ENCODE measurements at regions not wholly inside any gene's neighbourhood (a gene's known extent, or its start where the extent isn't known, plus 50 kb on each side); places are given as distances from the start of the nearest gene placed in this dataset.

- H3K4me3 ChIP-seq = no peak overlapping the region
- DNase-seq = no peak
- H3K27me3 ChIP-seq = no peaks in the 10 kb centered on the region
- H3K27ac ChIP-seq = no peak overlapping the region
- WGBS, 2 donors = 77 to 89% methylated on average over 3 of the region's 3 CpGs
- intact Hi-C loops (cut with DNase I; ENCODE audit: low total_unique reads) = no loop called here
- H3K9me3 ChIP-seq = no peaks in the 10 kb centered on the region
- TF ChIP-seq POLR2A (IDR thresholded peaks at IDR 0.05) = no peak
- TF ChIP-seq, protein P1, sequence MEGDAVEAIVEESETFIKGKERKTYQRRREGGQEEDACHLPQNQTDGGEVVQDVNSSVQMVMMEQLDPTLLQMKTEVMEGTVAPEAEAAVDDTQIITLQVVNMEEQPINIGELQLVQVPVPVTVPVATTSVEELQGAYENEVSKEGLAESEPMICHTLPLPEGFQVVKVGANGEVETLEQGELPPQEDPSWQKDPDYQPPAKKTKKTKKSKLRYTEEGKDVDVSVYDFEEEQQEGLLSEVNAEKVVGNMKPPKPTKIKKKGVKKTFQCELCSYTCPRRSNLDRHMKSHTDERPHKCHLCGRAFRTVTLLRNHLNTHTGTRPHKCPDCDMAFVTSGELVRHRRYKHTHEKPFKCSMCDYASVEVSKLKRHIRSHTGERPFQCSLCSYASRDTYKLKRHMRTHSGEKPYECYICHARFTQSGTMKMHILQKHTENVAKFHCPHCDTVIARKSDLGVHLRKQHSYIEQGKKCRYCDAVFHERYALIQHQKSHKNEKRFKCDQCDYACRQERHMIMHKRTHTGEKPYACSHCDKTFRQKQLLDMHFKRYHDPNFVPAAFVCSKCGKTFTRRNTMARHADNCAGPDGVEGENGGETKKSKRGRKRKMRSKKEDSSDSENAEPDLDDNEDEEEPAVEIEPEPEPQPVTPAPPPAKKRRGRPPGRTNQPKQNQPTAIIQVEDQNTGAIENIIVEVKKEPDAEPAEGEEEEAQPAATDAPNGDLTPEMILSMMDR (IDR thresholded peaks at IDR 0.05) = no peak
- no peaks in the 10 kb centered on the region for H3K4me1 ChIP-seq
- no peaks in the 10 kb centered on the region for H3K36me3 ChIP-seq (ENCODE audit: low read depth, missing control alignments)
Measured at GRCh38 chr3:39593341-39593740, 125.9 kb downstream of the MOBP start.

- intact Hi-C loops (cut with DNase I; ENCODE audit: low total_unique reads) = no loop called here
- Histone ChIP-seq H3K9me3 (no peaks in the 10 kb centered on the region), H3K4me1 (no peaks in the 10 kb centered on the region), H3K4me3 (no peak overlapping the region), H3K27me3 (no peaks in the 10 kb centered on the region), H3K27ac (no peak overlapping the region), H3K36me3 (ENCODE audit: low read depth, missing control alignments) (no peaks in the 10 kb centered on the region)
- no peak for DNase-seq
- 36 to 52% methylated on average over 2 of the region's 2 CpGs for WGBS, 2 donors
- no peak for TF ChIP-seq POLR2A (IDR thresholded peaks at IDR 0.05)
- TF ChIP-seq, protein P1 (IDR thresholded peaks at IDR 0.05) = no peak
Measured at GRCh38 chr3:39601241-39601640, 133.8 kb downstream of the MOBP start.

DNA sequence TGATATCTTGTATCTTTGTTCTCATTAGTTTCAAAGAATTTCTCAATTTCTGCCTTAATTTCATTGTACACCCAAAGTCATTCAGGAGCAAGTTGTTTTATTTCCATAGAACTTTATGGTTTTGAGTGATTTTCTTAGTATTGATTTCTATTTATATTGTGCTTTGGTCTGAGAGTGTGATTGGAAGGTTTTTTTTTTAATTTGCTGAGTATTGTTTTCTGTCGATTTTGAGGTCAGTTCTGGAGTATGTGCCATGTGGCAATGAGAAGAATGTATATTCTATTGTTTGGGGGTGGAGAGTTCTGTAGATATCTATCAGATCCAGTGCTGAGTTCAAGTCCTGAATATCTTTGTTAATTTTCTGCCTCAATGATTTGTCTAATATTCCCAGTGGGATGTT is 138.4 kb downstream of the MOBP start:
- DNase-seq = no peak
- TF ChIP-seq, protein P1 (IDR thresholded peaks at IDR 0.05) = no peak
- TF ChIP-seq POLR2A (IDR thresholded peaks at IDR 0.05) = no peak
- no peaks in the 10 kb centered on the region for H3K4me1 ChIP-seq
- H3K9me3 ChIP-seq = no peaks in the 10 kb centered on the region
- no peaks in the 10 kb centered on the region for H3K36me3 ChIP-seq (ENCODE audit: low read depth, missing control alignments)
- intact Hi-C loops (cut with DNase I; ENCODE audit: low total_unique reads) = no loop called here
- H3K27ac ChIP-seq = no peak overlapping the region
- 92 to 94% methylated on average over 1 of the region's 1 CpG for WGBS, 2 donors
- no peak overlapping the region for H3K4me3 ChIP-seq
- H3K27me3 ChIP-seq = no peaks in the 10 kb centered on the region

DNA sequence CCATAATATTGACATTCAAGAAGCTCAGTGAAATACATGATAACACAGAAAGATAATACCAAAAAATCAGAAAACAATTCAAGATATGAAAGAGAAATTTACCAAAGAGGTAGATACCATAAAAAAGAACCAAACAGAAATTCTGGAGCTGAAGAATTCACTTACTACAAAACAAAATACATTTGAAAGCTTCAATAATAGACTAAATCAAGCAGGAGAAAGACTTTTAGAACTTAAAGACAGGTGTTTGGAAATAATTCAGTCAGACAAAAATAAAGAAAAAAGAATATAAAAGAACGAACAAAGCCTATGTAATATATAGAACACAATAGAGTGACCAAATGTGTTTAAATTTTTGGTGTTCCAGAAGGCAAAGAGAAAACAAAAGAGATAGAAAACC is 158.7 kb downstream of the MOBP start:
- DNase-seq = no peak
- Histone ChIP-seq H3K9me3 (no peaks in the 10 kb centered on the region), H3K27ac (no peak overlapping the region), H3K4me3 (no peak overlapping the region), H3K4me1 (no peaks in the 10 kb centered on the region), H3K27me3 (no peaks in the 10 kb centered on the region), H3K36me3 (ENCODE audit: low read depth, missing control alignments) (no peaks in the 10 kb centered on the region)
- WGBS, 2 donors = 88 to 89% methylated on average over 1 of the region's 1 CpG
- no peak for TF ChIP-seq POLR2A (IDR thresholded peaks at IDR 0.05)
- TF ChIP-seq, protein P1 (IDR thresholded peaks at IDR 0.05) = no peak
- intact Hi-C loops (cut with DNase I; ENCODE audit: low total_unique reads) = no loop called here

DNA sequence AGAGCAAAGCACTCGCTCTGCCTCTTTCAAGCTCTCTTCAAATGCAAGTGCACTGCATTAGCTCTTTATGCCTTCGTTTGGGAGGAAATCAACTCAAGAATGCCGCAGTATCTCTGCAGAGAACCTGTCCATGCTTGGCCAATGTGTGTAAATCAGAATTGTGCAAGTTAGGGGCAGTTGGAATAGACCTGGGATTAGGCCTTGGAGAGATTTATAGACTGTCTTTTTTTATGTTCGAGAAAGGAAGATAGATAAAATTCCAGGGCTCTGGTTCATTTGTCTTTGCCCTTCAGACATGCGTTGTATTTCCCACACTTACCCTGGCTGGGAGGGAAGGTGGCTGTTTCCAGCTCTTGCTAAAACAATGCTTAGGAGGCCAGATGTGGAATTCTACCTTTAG is 163.7 kb downstream of the MOBP start:
- H3K4me1 ChIP-seq = no peaks in the 10 kb centered on the region
- H3K36me3 ChIP-seq (ENCODE audit: low read depth, missing control alignments) = no peaks in the 10 kb centered on the region
- intact Hi-C loops (cut with DNase I; ENCODE audit: low total_unique reads) = no loop called here
- no peak for DNase-seq
- WGBS, 2 donors = 34 to 50% methylated on average over 5 of the region's 5 CpGs
- TF ChIP-seq, protein P1 (IDR thresholded peaks at IDR 0.05) = no peak
- TF ChIP-seq POLR2A (IDR thresholded peaks at IDR 0.05) = no peak
- no peaks in the 10 kb centered on the region for H3K27me3 ChIP-seq
- no peaks in the 10 kb centered on the region for H3K9me3 ChIP-seq
- H3K27ac ChIP-seq = no peak overlapping the region
- H3K4me3 ChIP-seq = no peak overlapping the region
